GM12878 (cell line): ENCODE measurements at regions not wholly inside any gene's neighbourhood (a gene's known extent, or its start where the extent isn't known, plus 50 kb on each side); places are given as distances from the start of the nearest gene placed in this dataset.

Source experiments
- CBFB ChIP-seq: IDR thresholded peaks from 2 replicates; pipeline ENCODE4 v1.6.1; 2016; ENCODE audit warnings: antibody characterized with exemption, low read depth
- CBX5 ChIP-seq: sonication (generic); IDR thresholded peaks from 2 replicates; pipeline ENCODE4 v1.6.1; 2016; ENCODE audit warnings: low read depth, moderate library complexity, mild to moderate bottlenecking, inconsistent platforms
- CTCF ChIP-seq, 3 experiments: IDR thresholded peaks in 2 of 3; conservative IDR thresholded peaks in 1 of 3; 2 replicates each; pipeline ENCODE4 v1.5.1; 2011; ENCODE audit warnings: low read depth in 3 of 3, low read length in 3 of 3, mild to moderate bottlenecking in 3 of 3, control low read depth in 2 of 3, moderate library complexity in 2 of 3, inconsistent platforms in 1 of 3, mixed read lengths in 1 of 3; ENCODE audit not compliant: control insufficient read depth in 2 of 3, insufficient read depth in 1 of 3; ENCODE audit errors: extremely low read depth in 1 of 3
- KDM1A ChIP-seq: fragments of 200-600 bp; sonication (generic); IDR thresholded peaks from 2 replicates; pipeline ENCODE4 v1.6.1; 2016; ENCODE audit warnings: borderline replicate concordance
- POLR2AphosphoS5 ChIP-seq: IDR thresholded peaks from 2 replicates; pipeline ENCODE4 v1.6.1; 2011; ENCODE audit warnings: mild to moderate bottlenecking, low read length, inconsistent platforms
- SRF ChIP-seq, 2 experiments: IDR thresholded peaks; 2 replicates each; pipeline ENCODE4 v1.6.1; 2011; ENCODE audit warnings: low read depth in 2 of 2, low read length in 2 of 2, mild to moderate bottlenecking in 1 of 2, moderate library complexity in 1 of 2
- TCF3 ChIP-seq: IDR thresholded peaks from 2 replicates; pipeline ENCODE4 v1.6.1; 2012; ENCODE audit warnings: low read depth, mild to moderate bottlenecking, low read length, borderline replicate concordance; ENCODE audit not compliant: insufficient read depth
- TF ChIP-seq, protein P1 (sequence below): IDR thresholded peaks from 2 replicates; pipeline ENCODE4 v1.6.1; 2011; ENCODE audit warnings: borderline replicate concordance, low read depth, mild to moderate bottlenecking, moderate library complexity, low read length; ENCODE audit not compliant: insufficient read depth, poor library complexity, severe bottlenecking

DNA sequence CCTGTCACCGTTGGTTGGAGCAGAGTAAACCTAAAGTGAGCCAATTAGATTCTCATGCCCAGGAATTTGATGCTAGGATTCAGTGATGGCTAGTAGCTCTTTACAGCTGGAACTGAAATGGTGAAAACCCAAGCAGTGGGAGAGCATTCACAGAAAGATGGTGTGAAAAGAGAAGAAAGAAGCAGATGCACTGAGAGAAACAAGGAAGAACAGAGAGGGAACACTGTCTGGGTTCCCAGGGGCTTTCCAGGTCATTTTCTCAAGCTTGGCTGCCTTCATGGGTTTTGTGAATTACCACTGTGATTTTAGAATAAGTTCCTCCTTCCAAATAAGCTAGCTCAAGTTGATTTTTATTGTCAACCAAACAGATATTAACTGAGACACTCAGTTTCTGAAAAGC, 104.1 kb upstream of the AKIRIN2 start:
- TF ChIP-seq SRF (IDR thresholded peaks at IDR 0.05; ENCODE audit: low read depth in 2 of 2, low read length in 2 of 2) (no peak), CBX5 (no peak), CTCF (IDR thresholded peaks at IDR 0.05 in 2 of 3, conservative IDR thresholded peaks at IDR 0.05 in 1 of 3; ENCODE audit: control insufficient read depth in 2 of 3, extremely low read depth in 1 of 3, insufficient read depth in 1 of 3, low read depth in 3 of 3, low read length in 3 of 3) (no peak), KDM1A (no peak), POLR2AphosphoS5 (no peak), CBFB (no peak), TCF3 (no peak)
- TF ChIP-seq, protein P1, sequence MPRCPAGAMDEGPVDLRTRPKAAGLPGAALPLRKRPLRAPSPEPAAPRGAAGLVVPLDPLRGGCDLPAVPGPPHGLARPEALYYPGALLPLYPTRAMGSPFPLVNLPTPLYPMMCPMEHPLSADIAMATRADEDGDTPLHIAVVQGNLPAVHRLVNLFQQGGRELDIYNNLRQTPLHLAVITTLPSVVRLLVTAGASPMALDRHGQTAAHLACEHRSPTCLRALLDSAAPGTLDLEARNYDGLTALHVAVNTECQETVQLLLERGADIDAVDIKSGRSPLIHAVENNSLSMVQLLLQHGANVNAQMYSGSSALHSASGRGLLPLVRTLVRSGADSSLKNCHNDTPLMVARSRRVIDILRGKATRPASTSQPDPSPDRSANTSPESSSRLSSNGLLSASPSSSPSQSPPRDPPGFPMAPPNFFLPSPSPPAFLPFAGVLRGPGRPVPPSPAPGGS, result no peak
